Neural cell (in vitro differentiated cells): ENCODE measurements at regions not wholly inside any gene's neighbourhood (a gene's known extent, or its start where the extent isn't known, plus 50 kb on each side); places are given as distances from the start of the nearest gene placed in this dataset.

ENCODE experiments used
- CTCF ChIP-seq: fragments of 450-650 bp; IDR thresholded peaks from 2 replicates; pipeline ENCODE4 v1.5.1; 2014; ENCODE audit warnings: antibody characterized with exemption, mild to moderate bottlenecking, moderate library complexity; ENCODE audit not compliant: poor library complexity, severe bottlenecking
- EP300 ChIP-seq: fragments of 450-650 bp; conservative IDR thresholded peaks from 2 replicates; pipeline ENCODE4 v1.6.1; 2014; ENCODE audit warnings: antibody characterized with exemption, mild to moderate bottlenecking, moderate library complexity; ENCODE audit not compliant: poor library complexity, severe bottlenecking
- RAD21 ChIP-seq: fragments of 450-650 bp; conservative IDR thresholded peaks from 2 replicates; pipeline ENCODE4 v1.6.1; 2014; ENCODE audit warnings: antibody characterized with exemption, mild to moderate bottlenecking, moderate library complexity
- TAF1 ChIP-seq: IDR thresholded peaks from 2 replicates; pipeline ENCODE4 v1.6.1; 2012; ENCODE audit warnings: low read depth

DNA sequence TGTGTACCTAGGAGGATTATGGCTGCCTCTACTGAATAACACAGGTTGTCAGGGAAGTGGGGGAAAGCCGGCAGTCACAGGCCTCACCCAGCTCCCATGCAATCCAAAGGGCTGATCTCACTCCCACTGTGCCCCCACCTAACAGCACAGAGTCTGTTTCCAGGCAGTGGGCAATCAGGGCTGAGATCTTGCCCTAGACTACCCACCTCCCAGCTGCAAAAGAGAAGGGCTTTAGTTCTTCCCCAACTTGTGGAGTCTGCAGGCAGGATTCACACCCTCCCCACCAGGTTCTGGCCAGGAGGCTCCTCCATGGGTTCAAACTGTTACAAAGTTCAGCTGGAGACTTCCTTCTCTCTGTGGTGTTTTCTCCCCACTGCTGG, 66.0 kb upstream of the OLIG3 start:
- TF ChIP-seq EP300 (no peak), CTCF (no peak), TAF1 (no peak), RAD21 (no peak)
